Kidney (tissue), 13 donors: ENCODE measurements at regions not wholly inside any gene's neighbourhood (a gene's known extent, or its start where the extent isn't known, plus 50 kb on each side); places are given as distances from the start of the nearest gene placed in this dataset.

ENCODE experiments used
- DNase-seq, 5 donors: peaks; one replicate each; pipeline ENCODE4 v3.0.0-alpha.2; 2013 to 2020
- FAIRE-seq: peaks from 2 replicates; lab custom pipeline; 2012; peaks lifted over from hg19 to GRCh38; lab: Jason Lieb, UNC
- H3K27ac ChIP-seq, 2 donors: one replicate each; pipeline ENCODE4 v1.7.0; 2013; ENCODE audit warnings: low read depth in 2 of 2, low read length in 2 of 2, inconsistent platforms in 1 of 2
- H3K27me3 ChIP-seq: one replicate; pipeline ENCODE4 v1.7.1; 2013; ENCODE audit warnings: low read length, inconsistent platforms; ENCODE audit not compliant: control insufficient read depth, insufficient read depth
- H3K36me3 ChIP-seq, 3 donors: one replicate each; pipeline versions ENCODE4 v1.7.0 to v1.7.1; 2013; ENCODE audit warnings: low read length in 3 of 3, control low read depth in 1 of 3, inconsistent platforms in 1 of 3; ENCODE audit not compliant: insufficient read depth in 3 of 3, control insufficient read depth in 2 of 3
- H3K4me1 ChIP-seq, 3 donors: one replicate each; pipeline versions ENCODE4 v1.7.0 to v1.7.1; 2013; ENCODE audit warnings: low read length in 3 of 3, inconsistent platforms in 1 of 3, low read depth in 1 of 3; ENCODE audit not compliant: control insufficient read depth in 2 of 3, insufficient read depth in 2 of 3
- H3K4me3 ChIP-seq, 3 donors: one replicate each; pipeline versions ENCODE4 v1.7.0 to v1.8.1; 2013; ENCODE audit warnings: low read length in 3 of 3, control low read depth in 1 of 3, inconsistent platforms in 1 of 3
- H3K9ac ChIP-seq, 3 donors: one replicate each; pipeline versions ENCODE4 v1.7.0 to v1.7.1; 2013; ENCODE audit warnings: low read length in 3 of 3, control low read depth in 1 of 3, inconsistent platforms in 1 of 3
- H3K9me3 ChIP-seq, 3 donors: one replicate each; pipeline versions ENCODE4 v1.7.0 to v1.7.1; 2013; ENCODE audit warnings: low read length in 3 of 3, control low read depth in 1 of 3, inconsistent platforms in 1 of 3; ENCODE audit not compliant: control insufficient read depth in 2 of 3, insufficient read depth in 1 of 3
- CTCF ChIP-seq: IDR thresholded peaks from 3 replicates; pipeline ENCODE4 v1.5.1; 2012; ENCODE audit warnings: mild to moderate bottlenecking, moderate library complexity, borderline replicate concordance; ENCODE audit not compliant: insufficient read depth; ENCODE audit errors: extremely low read depth
- intact Hi-C: fragments of 100-400 bp; cut with DNase I; formaldehyde crosslinking; loops from one replicate; pipeline ENCODE4 v1.11.1; 2022
- donor health status: control.
- donor health status: control.
- donor health status: control.
- donor health status: control.
- donor health status: control.
- donor health status: DM: yes; HTN: yes; CAD: no.
- donor health status: Normal renal cell carcinoma (clear cell type).

GRCh38 chr17:14505606-14506005, 204.7 kb downstream of the HS3ST3B1 start:
- intact Hi-C loops: no loop called here
- no peak overlapping the region for H3K9ac ChIP-seq
- no peak overlapping the region for H3K4me3 ChIP-seq
- no peak for TF ChIP-seq CTCF
- H3K9me3 ChIP-seq: peaks cover 0 to 2% (median 0%) of the 10 kb centered on the region in 3 donors
- no peak overlapping the region for H3K27ac ChIP-seq
- no peaks in the 10 kb centered on the region for H3K4me1 ChIP-seq
- no peaks in the 10 kb centered on the region for H3K36me3 ChIP-seq
- H3K27me3 ChIP-seq: no peaks in the 10 kb centered on the region
- DNase-seq (peak in 4 of 5 donors; percentile 33 to 68 (median 61)), FAIRE-seq (no peak)

- DNase-seq: no peak
- Histone ChIP-seq H3K9me3 (no peaks in the 10 kb centered on the region), H3K27me3 (no peaks in the 10 kb centered on the region), H3K27ac (no peak overlapping the region), H3K4me1 (no peaks in the 10 kb centered on the region), H3K4me3 (no peak overlapping the region), H3K9ac (no peak overlapping the region), H3K36me3 (no peaks in the 10 kb centered on the region)
- no peak for FAIRE-seq
- intact Hi-C loops: no loop called here
- TF ChIP-seq CTCF: no peak
Measured at GRCh38 chr17:14499976-14500375, 199.1 kb downstream of the HS3ST3B1 start.

- Histone ChIP-seq H3K27me3 (no peaks in the 10 kb centered on the region), H3K27ac (no peak overlapping the region), H3K9ac (no peak overlapping the region), H3K4me3 (no peak overlapping the region), H3K4me1 (no peaks in the 10 kb centered on the region), H3K36me3 (no peaks in the 10 kb centered on the region), H3K9me3 (no peaks in the 10 kb centered on the region)
- DNase-seq (no peak), FAIRE-seq (no peak)
- intact Hi-C loops: no loop called here
- TF ChIP-seq CTCF: no peak
Measured at GRCh38 chr17:14498812-14499211, 197.9 kb downstream of the HS3ST3B1 start.

DNA sequence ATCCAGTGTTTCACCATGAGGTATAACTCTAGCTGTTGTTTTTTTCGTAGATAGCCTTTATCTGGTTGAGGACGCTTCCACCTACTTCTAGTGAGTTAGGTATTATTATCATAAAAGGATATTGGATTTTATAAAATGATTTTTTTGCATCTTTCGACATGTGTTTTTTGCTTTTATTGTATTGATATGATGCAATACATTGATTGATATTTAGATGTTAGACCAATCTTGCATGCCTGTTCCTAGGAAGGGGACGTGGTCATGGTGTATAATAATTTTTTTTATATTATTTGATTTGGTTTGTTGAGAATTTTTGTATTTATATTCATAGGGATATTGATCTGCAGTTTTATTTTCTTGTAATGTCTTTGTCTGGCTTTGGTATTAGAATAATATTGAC, 193.3 kb downstream of the HS3ST3B1 start:
- H3K4me1 ChIP-seq: no peaks in the 10 kb centered on the region
- DNase-seq (no peak), FAIRE-seq (no peak)
- no peak overlapping the region for H3K9ac ChIP-seq
- no peaks in the 10 kb centered on the region for H3K27me3 ChIP-seq
- intact Hi-C loops: no loop called here
- H3K4me3 ChIP-seq: no peak overlapping the region
- H3K27ac ChIP-seq: no peak overlapping the region
- TF ChIP-seq CTCF: no peak
- H3K36me3 ChIP-seq: no peaks in the 10 kb centered on the region
- H3K9me3 ChIP-seq: no peaks in the 10 kb centered on the region
